PC-3 (cell line): ENCODE measurements at regions not wholly inside any gene's neighbourhood (a gene's known extent, or its start where the extent isn't known, plus 50 kb on each side); places are given as distances from the start of the nearest gene placed in this dataset.
"Not testable (repeated sequence)": the region's sequence is repeated elsewhere in the genome, so short reads cannot be mapped to it uniquely, and the experiment has no call there.

ENCODE experiments used
- ATAC-seq: fragments of 200-7000 bp; cut with Tn5 transposase; 2 replicates; pipeline ENCODE4 v1.9.1; 2020; ENCODE audit warnings: mild to moderate bottlenecking, moderate library complexity
- BruUV-seq: library from RNA; stranded (reverse); fragments of 400-500 nt; replicated peaks from 2 replicates; lab custom pipeline; 2021; lab: Mats Ljungman, UMichigan
- CTCF ChIA-PET: fragments of 300-600 bp; sonication (Branson Sonifier 250); formaldehyde crosslinking; loops from one replicate; lab custom pipeline; 2022; ENCODE audit warnings: antibody characterized with exemption; lab: Charles Lee
- POLR2A ChIA-PET: fragments of 300-600 bp; sonication (Branson Sonifier 250); formaldehyde crosslinking; loops from one replicate; lab custom pipeline; 2022; ENCODE audit warnings: antibody characterized with exemption; ENCODE audit not compliant: unreplicated experiment; lab: Charles Lee
- DNase-seq: peaks from one replicate; pipeline ENCODE4 v3.0.0-alpha.2; 2015
- H2AFZ ChIP-seq: fragments of 300-600 bp; sonication (generic); 2 replicates; pipeline ENCODE4 v1.6.0; 2016; ENCODE audit warnings: antibody characterized with exemption, low read length
- H3F3A ChIP-seq: fragments of 300-600 bp; sonication (generic); one replicate; pipeline ENCODE4 v1.6.0; 2017; ENCODE audit warnings: antibody characterized with exemption, low read length, control low read depth, mild to moderate bottlenecking; ENCODE audit not compliant: unreplicated experiment
- H3K27ac ChIP-seq: fragments of 300-600 bp; sonication (generic); 2 replicates; pipeline ENCODE4 v1.5.1; 2016; ENCODE audit warnings: mild to moderate bottlenecking, low read length
- H3K27me3 ChIP-seq: fragments of 300-600 bp; sonication (generic); 2 replicates; pipeline ENCODE4 v1.6.1; 2016; ENCODE audit warnings: low read length, mixed read lengths
- H3K36me3 ChIP-seq: fragments of 300-600 bp; sonication (generic); 2 replicates; pipeline ENCODE4 v1.6.1; 2016; ENCODE audit warnings: low read depth, mixed run types, low read length, mixed read lengths
- H3K4me1 ChIP-seq: fragments of 300-600 bp; sonication (generic); 2 replicates; pipeline ENCODE4 v1.5.1; 2016; ENCODE audit warnings: low read length; ENCODE audit not compliant: insufficient read depth
- H3K4me2 ChIP-seq: fragments of 300-600 bp; sonication (generic); 2 replicates; pipeline ENCODE4 v1.6.0; 2016; ENCODE audit warnings: low read length
- H3K4me3 ChIP-seq: fragments of 300-600 bp; sonication (generic); 2 replicates; pipeline ENCODE4 v1.5.1; 2016; ENCODE audit warnings: mild to moderate bottlenecking, low read length, mixed read lengths
- H3K79me2 ChIP-seq: fragments of 300-600 bp; sonication (generic); 2 replicates; pipeline ENCODE4 v1.6.1; 2017; ENCODE audit warnings: low read length, mixed read lengths
- H3K9ac ChIP-seq: fragments of 300-600 bp; sonication (generic); 2 replicates; pipeline ENCODE4 v1.6.0; 2016; ENCODE audit warnings: mild to moderate bottlenecking, low read length
- H3K9me2 ChIP-seq: fragments of 300-600 bp; sonication (generic); replicated peaks from 2 replicates; pipeline ENCODE4 v1.6.1; 2016; ENCODE audit warnings: mixed run types, low read length, mixed read lengths
- H3K9me3 ChIP-seq: fragments of 300-600 bp; sonication (generic); 2 replicates; pipeline ENCODE4 v1.6.1; 2016; ENCODE audit warnings: low read length, mixed read lengths
- H4K20me1 ChIP-seq: fragments of 300-600 bp; sonication (generic); 2 replicates; pipeline ENCODE4 v1.6.1; 2016; ENCODE audit warnings: low read length, mixed read lengths
- CTCF ChIP-seq: fragments of 300-600 bp; sonication (generic); conservative IDR thresholded peaks from 2 replicates; pipeline ENCODE4 v1.5.1; 2017; ENCODE audit warnings: antibody characterized with exemption, low read depth, mild to moderate bottlenecking, low read length
- EZH2 ChIP-seq: fragments of 300-600 bp; sonication (generic); IDR thresholded peaks from one replicate; pipeline ENCODE4 v1.6.1; 2017; ENCODE audit warnings: antibody characterized with exemption, mild to moderate bottlenecking, low read length; ENCODE audit not compliant: unreplicated experiment
- EZH2phosphoT487 ChIP-seq: fragments of 300-600 bp; sonication (generic); IDR thresholded peaks from 2 replicates; pipeline ENCODE4 v1.6.1; 2018; ENCODE audit warnings: mild to moderate bottlenecking, antibody characterized with exemption, low read length, borderline replicate concordance
- intact Hi-C: fragments of 100-400 bp; cut with micrococcal nuclease; formaldehyde crosslinking; loops from 2 replicates; pipeline ENCODE4 v1.9.0; 2023

GRCh38 chr4:154989511-154989910 lies 208.4 kb downstream of the RBM46 start:
- ATAC-seq: no peak

GRCh38 chr4:154997866-154998265 lies 210.6 kb upstream of the NPY2R start:
- H3K9me2 ChIP-seq, H3K27ac ChIP-seq, H3K79me2 ChIP-seq, H3K9me3 ChIP-seq, H3F3A ChIP-seq, POLR2A ChIA-PET, H3K27me3 ChIP-seq, H3K4me1 ChIP-seq, H3K9ac ChIP-seq, H3K4me3 ChIP-seq, ATAC-seq, H4K20me1 ChIP-seq, H2AFZ ChIP-seq, intact Hi-C loops, DNase-seq, CTCF ChIA-PET, H3K36me3 ChIP-seq, H3K4me2 ChIP-seq, BruUV-seq: not testable (repeated sequence)

More at GRCh38 chr4:154989511-154989910, 208.4 kb downstream of the RBM46 start:
- Histone ChIP-seq H3K9me3 (no peaks in the 10 kb centered on the region), H3F3A (no peaks in the 10 kb centered on the region), H2AFZ (no peak overlapping the region), H3K4me2 (no peak overlapping the region), H3K4me1 (no peaks in the 10 kb centered on the region), H4K20me1 (no peaks in the 10 kb centered on the region), H3K79me2 (no peaks in the 10 kb centered on the region), H3K36me3 (no peaks in the 10 kb centered on the region), H3K27ac (no peak overlapping the region), H3K9me2 (no peaks in the 10 kb centered on the region), H3K4me3 (no peak overlapping the region), H3K27me3 (no peaks in the 10 kb centered on the region), H3K9ac (no peak overlapping the region)
- no peak for DNase-seq
- ChIA-PET CTCF (no interaction called here), POLR2A (no interaction called here)
- intact Hi-C loops: no loop called here
- BruUV-seq: no TSS peak
- TF ChIP-seq EZH2phosphoT487: no peak
- no peak for TF ChIP-seq EZH2
- no peak for TF ChIP-seq CTCF

GRCh38 chr4:154998284-154998683 lies 210.2 kb upstream of the NPY2R start:
- POLR2A ChIA-PET: no interaction called here
- H3K9ac ChIP-seq: no peak overlapping the region
- H3F3A ChIP-seq: no peaks in the 10 kb centered on the region
- no peaks in the 10 kb centered on the region for H3K79me2 ChIP-seq
- intact Hi-C loops: no loop called here
- no peak overlapping the region for H3K4me3 ChIP-seq
- BruUV-seq: no TSS peak
- CTCF ChIA-PET: no interaction called here
- H4K20me1 ChIP-seq: no peaks in the 10 kb centered on the region
- no peak for ATAC-seq
- H3K27me3 ChIP-seq: no peaks in the 10 kb centered on the region
- H2AFZ ChIP-seq: no peak overlapping the region
- no peak for DNase-seq
- H3K27ac ChIP-seq: no peak overlapping the region
- H3K9me3 ChIP-seq: no peaks in the 10 kb centered on the region
- H3K4me2 ChIP-seq: no peak overlapping the region
- H3K4me1 ChIP-seq: no peaks in the 10 kb centered on the region
- H3K9me2 ChIP-seq: no peaks in the 10 kb centered on the region
- TF ChIP-seq EZH2: no peak
- TF ChIP-seq CTCF: no peak
- no peak for TF ChIP-seq EZH2phosphoT487
- H3K36me3 ChIP-seq: no peaks in the 10 kb centered on the region
